Transverse colon (tissue), 4 donors: ENCODE measurements at regions not wholly inside any gene's neighbourhood (a gene's known extent, or its start where the extent isn't known, plus 50 kb on each side); places are given as distances from the start of the nearest gene placed in this dataset.
A peak's percentile ranks its signal among the peaks of the same experiment; 100 is the strongest.

ENCODE experiments used
- DNase-seq: peaks from one replicate; pipeline ENCODE4 v3.0.0-alpha.2; 2019
- H3K27ac ChIP-seq, 4 donors: fragments of 200-600 bp; sonication (generic); 2 replicates each; pipeline ENCODE4 v1.5.1; 2016 to 2018; ENCODE audit warnings: inconsistent platforms in 4 of 4
- H3K27me3 ChIP-seq: fragments of 200-600 bp; sonication (generic); 2 replicates; pipeline ENCODE4 v1.5.1; 2017; ENCODE audit warnings: inconsistent platforms
- H3K36me3 ChIP-seq, 4 donors: fragments of 200-600 bp; sonication (generic); 2 replicates each; pipeline ENCODE4 v1.5.1; 2017 to 2019; ENCODE audit warnings: inconsistent platforms in 4 of 4
- H3K4me1 ChIP-seq, 4 donors: fragments of 200-600 bp; sonication (generic); 2 replicates each; pipeline ENCODE4 v1.5.1; 2017 to 2020; ENCODE audit warnings: inconsistent platforms in 4 of 4
- H3K4me3 ChIP-seq, 4 donors: fragments of 200-600 bp; sonication (generic); 1 replicate in 1 of 4; 2 replicates in 3 of 4; pipeline versions ENCODE4 v1.5.1 to v1.6.1; 2017 to 2019; ENCODE audit warnings: inconsistent platforms in 4 of 4
- H3K9me3 ChIP-seq, 2 donors: fragments of 200-600 bp; sonication (generic); 2 replicates each; pipeline ENCODE4 v1.5.1; 2017 to 2019; ENCODE audit warnings: inconsistent platforms in 2 of 2
- CTCF ChIP-seq, 5 experiments: fragments of 200-600 bp in 3 of 5; fragments of 450-650 bp in 2 of 5; sonication (generic) in 3 of 5; IDR thresholded peaks; 1 replicate in 2 of 5; 2 replicates in 3 of 5; pipeline ENCODE4 v1.5.1; 2016 to 2017; ENCODE audit warnings: antibody characterized with exemption in 5 of 5, inconsistent platforms in 3 of 5, mild to moderate bottlenecking in 2 of 5, moderate library complexity in 1 of 5
- EP300 ChIP-seq: sonication (generic); formaldehyde crosslinking; IDR thresholded peaks from one replicate; pipeline ENCODE4 v1.6.1; 2017; ENCODE audit warnings: antibody characterized with exemption, low read depth
- POLR2A ChIP-seq: fragments of 450-650 bp; IDR thresholded peaks from one replicate; pipeline ENCODE4 v1.6.1; 2016; ENCODE audit warnings: antibody characterized with exemption, mild to moderate bottlenecking, moderate library complexity
- POLR2AphosphoS5 ChIP-seq, 3 donors: sonication (generic); formaldehyde crosslinking; IDR thresholded peaks; one replicate each; pipeline ENCODE4 v1.6.1; 2016; ENCODE audit warnings: antibody characterized with exemption in 3 of 3
- WGBS, 2 donors: methylation state at CpG; one replicate each; pipeline ENCODE4 v1.1.5; 2018; ENCODE audit warnings: low coverage in 1 of 2; 5-methylcytosine and 5-hydroxymethylcytosine counted together
- in situ Hi-C, 4 donors: fragments of 200-750 bp; cut with MboI; loops; one replicate each; pipeline versions ENCODE4 v1.15.0 to v1.15.1; 2017; ENCODE audit warnings: low sequenced_read_pairs in 3 of 4, low pct_ligation_motif_present in 1 of 4, low pct_unique_long_range_greater_than_20kb in 1 of 4
- intact Hi-C: fragments of 100-400 bp; cut with DNase I; formaldehyde crosslinking; loops from one replicate; pipeline ENCODE4 v1.15.1; 2023; ENCODE audit warnings: low total_unique reads

- Histone ChIP-seq H3K4me1 (peaks cover 0 to 13% (median 3%) of the 10 kb centered on the region in 4 donors), H3K27ac (no peak overlapping the region), H3K27me3 (no peaks in the 10 kb centered on the region), H3K36me3 (no peaks in the 10 kb centered on the region), H3K9me3 (peaks cover 0 to 3% of the 10 kb centered on the region in 2 donors), H3K4me3 (no peak overlapping the region)
- in situ Hi-C loops, result no loop called here
- no peak for DNase-seq
- intact Hi-C loops, result no loop called here
- 33 to 94% methylated on average over 1 to 23 of the region's 23 CpGs for WGBS, 2 donors
- TF ChIP-seq CTCF (IDR thresholded peaks at IDR 0.05), result no peak
- no peak for TF ChIP-seq POLR2AphosphoS5 (IDR thresholded peaks at IDR 0.05)
- no peak for TF ChIP-seq EP300
- no peak for TF ChIP-seq POLR2A
Observed at GRCh38 chr5:17443333-17444130, 54.5 kb upstream of the TAF11L2 start.

- Histone ChIP-seq H3K27me3 (no peaks in the 10 kb centered on the region), H3K9me3 (no peaks in the 10 kb centered on the region), H3K36me3 (no peaks in the 10 kb centered on the region), H3K27ac (no peak overlapping the region), H3K4me1 (peaks cover 0 to 13% (median 3%) of the 10 kb centered on the region in 4 donors), H3K4me3 (no peak overlapping the region)
- intact Hi-C loops, result no loop called here
- TF ChIP-seq CTCF (IDR thresholded peaks at IDR 0.05) (no peak), POLR2AphosphoS5 (IDR thresholded peaks at IDR 0.05) (no peak), POLR2A (no peak), EP300 (no peak)
- 55 to 79% methylated on average over 1 of the region's 1 CpG for WGBS, 2 donors
- in situ Hi-C loops, result no loop called here
- DNase-seq, result no peak
Observed at GRCh38 chr5:17444496-17444895, 53.5 kb upstream of the TAF11L2 start.

- TF ChIP-seq POLR2AphosphoS5 (IDR thresholded peaks at IDR 0.05) (peak in 2 of 3 donors; percentile 14), EP300 (no peak)
- intact Hi-C loops (no loop called here), in situ Hi-C loops (no loop called here)
- Histone ChIP-seq H3K4me1 (peaks cover 0 to 13% (median 3%) of the 10 kb centered on the region in 4 donors), H3K36me3 (no peaks in the 10 kb centered on the region), H3K27me3 (no peaks in the 10 kb centered on the region), H3K4me3 (no peak overlapping the region), H3K9me3 (no peaks in the 10 kb centered on the region), H3K27ac (peak overlapping the region in 2 of 4 donors; percentile 1 to 44)
- DNase-seq, result peak; percentile 49
- 61 to 78% methylated on average over 2 of the region's 2 CpGs for WGBS, 2 donors
Observed at GRCh38 chr5:17445185-17445584, 52.8 kb upstream of the TAF11L2 start.
